ENCODE measurements at regions not wholly inside any gene's neighbourhood (a gene's known extent, or its start where the extent isn't known, plus 50 kb on each side); places are given as distances from the start of the nearest gene placed in this dataset.

DNA sequence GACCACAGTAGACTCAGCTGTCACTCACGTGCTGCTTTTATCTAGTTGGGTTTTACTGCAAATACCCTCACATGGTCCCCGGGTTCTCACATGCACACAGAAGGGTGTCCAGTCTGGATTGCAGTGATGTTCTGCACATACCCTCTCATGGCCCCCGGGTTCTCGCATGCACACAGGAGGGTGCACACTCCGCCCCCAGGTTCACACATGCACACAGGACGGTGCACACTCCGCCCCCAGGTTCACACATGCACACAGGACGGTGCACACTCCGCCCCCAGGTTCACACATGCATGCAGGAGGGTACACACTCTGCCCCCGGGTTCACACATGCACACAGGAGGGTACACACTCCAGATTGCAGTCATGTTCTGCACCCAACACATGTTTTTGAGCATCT is 224.3 kb downstream of the ERMARD start:
- Histone ChIP-seq H3K79me1 (ENCODE audit: low read depth, low read length) (no peaks in the 10 kb centered on the region), H2AK5ac (ENCODE audit: low read depth, low read length) (no peak overlapping the region), H3K27ac (ENCODE audit: low read depth, low read length) (no peak overlapping the region), H3K27me3 (replicated peaks in 1 of 4; ENCODE audit: control insufficient read depth in 3 of 4, extremely low read depth in 1 of 4, insufficient read depth in 3 of 4, low read length in 3 of 4) (no peaks in the 10 kb centered on the region), H4K91ac (replicated peaks; ENCODE audit: insufficient read length, low read length) (no peak overlapping the region), H3K4me2 (ENCODE audit: insufficient read depth in 1 of 2, low read depth in 2 of 2, low read length in 2 of 2) (no peak overlapping the region), H3K14ac (ENCODE audit: insufficient read length) (no peak overlapping the region), H2AFZ (ENCODE audit: low read length) (no peak overlapping the region), H3K9ac (replicated peaks in 1 of 4; ENCODE audit: extremely low read depth in 1 of 4, low read depth in 3 of 4, low read length in 3 of 4) (no peak overlapping the region), H2BK5ac (ENCODE audit: low read depth, low read length) (no peak overlapping the region), H3K4me1 (replicated peaks in 1 of 4; ENCODE audit: control insufficient read depth in 3 of 4, insufficient read depth in 4 of 4, low read length in 3 of 4) (no peaks in the 10 kb centered on the region; a peak in 1 of 7 replicates), H3K4me3 (ENCODE audit: extremely low read depth in 1 of 4, insufficient read depth in 2 of 4, low read depth in 3 of 4, low read length in 4 of 4) (no peak overlapping the region), H3K18ac (ENCODE audit: extremely low read depth, low read length) (no peak overlapping the region), H4K20me1 (replicated peaks in 1 of 2; ENCODE audit: control insufficient read depth in 1 of 2, insufficient read depth in 2 of 2, low read length in 2 of 2) (no peaks in the 10 kb centered on the region), H2BK120ac (replicated peaks; ENCODE audit: low read depth, low read length) (no peak overlapping the region), H3K9me3 (ENCODE audit: insufficient read depth in 2 of 2, low read depth in 1 of 2, low read length in 1 of 2) (no peaks in the 10 kb centered on the region), H2BK20ac (ENCODE audit: low read length) (no peak overlapping the region), H3K36me3 (ENCODE audit: control insufficient read depth in 2 of 4, insufficient read depth in 4 of 4, low read length in 3 of 4) (no peaks in the 10 kb centered on the region), H3K79me2 (ENCODE audit: control insufficient read depth in 1 of 2, insufficient read depth in 2 of 2, low read length in 2 of 2) (no peaks in the 10 kb centered on the region), H3K23me2 (ENCODE audit: low read depth, low read length) (no peaks in the 10 kb centered on the region), H4K5ac (ENCODE audit: insufficient read length, low read depth, low read length) (no peak overlapping the region), H3K56ac (replicated peaks; ENCODE audit: insufficient read length, low read depth, low read length) (no peak overlapping the region), H2BK12ac (ENCODE audit: low read depth, low read length) (no peak overlapping the region), H3K4ac (replicated peaks; ENCODE audit: insufficient read length, low read depth, low read length) (no peak overlapping the region), H2BK15ac (ENCODE audit: low read length) (no peak overlapping the region), H4K8ac (ENCODE audit: extremely low read depth, insufficient read depth, low read length) (no peak overlapping the region), H3K23ac (ENCODE audit: insufficient read length) (no peak overlapping the region)
- POLR2A ChIA-PET (ENCODE audit: partially characterized antibody), result no interaction called here
- DNase-seq (ENCODE audit: low read depth in 1 of 2, low spot score in 2 of 2), result no peak
- TF ChIP-seq BACH1 (IDR thresholded peaks at IDR 0.05; ENCODE audit: low read length) (no peak), TEAD4 (IDR thresholded peaks at IDR 0.05; ENCODE audit: low read depth, low read length) (no peak), TCF12 (IDR thresholded peaks at IDR 0.05; ENCODE audit: low read depth, low read length) (no peak), KDM5A (IDR thresholded peaks at IDR 0.05; ENCODE audit: low read length) (no peak), RAD21 (IDR thresholded peaks at IDR 0.05 in 1 of 2, conservative IDR thresholded peaks at IDR 0.05 in 1 of 2; ENCODE audit: low read depth in 2 of 2, low read length in 2 of 2) (no peak), RXRA (IDR thresholded peaks at IDR 0.05; ENCODE audit: insufficient read depth, low read depth, low read length) (no peak), JUN (IDR thresholded peaks at IDR 0.05; ENCODE audit: low read depth, low read length) (no peak), SUZ12 (IDR thresholded peaks at IDR 0.05; ENCODE audit: low read length) (no peak), HDAC2 (IDR thresholded peaks at IDR 0.05; ENCODE audit: borderline replicate concordance in 1 of 2, low read depth in 2 of 2, low read length in 2 of 2) (no peak)
- no peak for FAIRE-seq
- WGBS, 2 experiments (ENCODE audit: extremely low coverage in 1 of 2, insufficient coverage in 1 of 2, insufficient read length in 1 of 2, insufficient replicate concordance in 2 of 2, low coverage in 1 of 2, low lambda C conversion rate in 2 of 2, missing lambda C conversion rate in 1 of 2), result 89% methylated on average over 10 of the region's 10 CpGs; no CpG with 5 or more reads in 1 of the 2 experiments
- CTCF ChIA-PET (ENCODE audit: partially characterized antibody), result interaction anchor here (0.5 to 1.2 kb wide), 3 partner anchors 15 to 144 kb away, joined by 3 read pairs; no protein-coding TSS in a partner anchor

All from H1 (cell line).